NCI-H2081 (cell line): ENCODE measurements at regions not wholly inside any gene's neighbourhood (a gene's known extent, or its start where the extent isn't known, plus 50 kb on each side); places are given as distances from the start of the nearest gene placed in this dataset.
"Not testable (repeated sequence)": the region's sequence is repeated elsewhere in the genome, so short reads cannot be mapped to it uniquely, and the experiment has no call there.

Experiments
- DNase-seq, 2 experiments: peaks; one replicate each; lab custom pipeline; 2025; lab: John Stamatoyannopoulos, UW

DNA sequence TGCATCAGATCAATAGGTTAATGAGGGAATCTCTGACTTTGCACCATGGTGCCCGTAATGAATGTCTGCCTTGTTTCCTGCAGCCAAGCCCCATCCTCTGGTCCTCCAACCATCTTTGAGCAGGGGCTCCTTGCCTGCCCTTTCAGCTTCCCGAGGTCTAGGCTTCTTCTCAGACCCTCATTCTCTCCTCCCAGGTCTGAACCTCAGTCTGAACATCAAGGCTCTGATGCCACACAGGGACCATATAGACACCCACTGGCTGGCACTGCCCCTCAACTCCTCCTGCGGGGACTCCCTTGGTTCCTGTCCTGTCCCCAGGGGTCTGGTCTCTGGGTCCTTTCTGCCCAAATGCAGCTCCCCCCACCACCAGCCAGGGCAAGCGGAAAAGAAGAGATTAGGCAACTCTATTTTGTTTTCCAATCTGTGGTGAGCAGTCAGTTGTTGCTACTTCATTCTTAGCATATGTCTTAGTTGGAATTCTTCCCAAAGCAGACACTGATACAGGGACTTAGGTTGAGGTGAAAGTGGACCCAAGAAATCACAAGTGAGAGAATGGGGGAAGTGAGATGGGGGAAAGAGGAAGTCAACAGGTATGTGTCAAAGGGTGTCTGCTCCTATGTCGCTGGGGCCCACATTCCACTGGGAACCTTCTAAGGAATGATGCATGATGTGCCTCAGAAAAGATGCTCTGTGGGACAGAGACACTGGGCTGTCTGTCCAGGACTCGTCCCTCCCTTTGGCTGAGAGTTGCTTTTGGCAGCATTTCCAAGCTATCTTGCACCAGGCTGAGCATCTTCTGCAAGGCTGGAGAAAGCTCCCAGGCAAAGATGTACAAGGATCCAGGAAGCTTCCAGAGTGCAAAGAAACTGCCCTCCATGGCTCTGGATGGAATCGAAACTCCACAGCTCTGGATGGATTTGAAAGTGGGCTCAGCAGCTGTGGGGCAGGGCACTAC is 1096.5 kb upstream of the TMEM132C start:
- no peak for DNase-seq

DNA sequence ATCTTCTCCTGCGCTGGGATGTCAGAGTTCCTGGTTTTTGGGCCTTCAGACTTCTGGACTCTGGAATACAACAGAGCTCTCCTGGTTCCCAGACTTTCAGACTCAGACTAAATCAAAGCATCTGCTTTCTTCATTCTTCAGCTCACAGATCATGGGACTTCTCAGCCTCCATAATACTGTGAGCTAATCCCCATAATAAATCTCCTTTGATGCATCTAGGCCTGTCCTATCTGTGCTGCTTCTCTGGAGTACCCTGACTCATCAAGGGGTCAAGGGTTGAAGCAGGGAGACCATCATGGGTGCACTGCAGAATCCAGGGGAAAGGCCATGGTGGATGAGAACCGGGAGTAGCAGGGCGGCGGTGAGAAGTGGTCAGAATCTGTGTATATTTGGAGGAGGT is 1094.1 kb upstream of the TMEM132C start:
- no peak for DNase-seq

DNA sequence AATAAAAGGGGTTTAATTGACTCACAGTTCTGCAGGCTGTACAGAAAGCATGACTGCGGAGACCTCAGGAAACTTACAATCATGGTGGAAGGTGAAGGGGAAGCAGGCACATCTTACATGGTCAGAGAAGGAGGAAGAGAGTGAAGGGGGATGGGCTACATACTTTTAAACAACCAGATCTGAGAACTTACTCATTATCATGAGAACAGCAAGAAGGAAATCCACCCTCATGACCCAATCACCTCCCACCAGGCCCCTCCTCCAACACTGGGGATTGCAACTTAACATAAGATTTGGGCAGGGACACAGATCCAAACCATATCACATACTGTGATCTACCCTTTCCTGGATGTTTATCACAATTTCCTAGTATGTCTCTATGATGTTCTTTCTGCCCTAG is 1093.0 kb upstream of the TMEM132C start:
- not testable (repeated sequence) for DNase-seq

DNA sequence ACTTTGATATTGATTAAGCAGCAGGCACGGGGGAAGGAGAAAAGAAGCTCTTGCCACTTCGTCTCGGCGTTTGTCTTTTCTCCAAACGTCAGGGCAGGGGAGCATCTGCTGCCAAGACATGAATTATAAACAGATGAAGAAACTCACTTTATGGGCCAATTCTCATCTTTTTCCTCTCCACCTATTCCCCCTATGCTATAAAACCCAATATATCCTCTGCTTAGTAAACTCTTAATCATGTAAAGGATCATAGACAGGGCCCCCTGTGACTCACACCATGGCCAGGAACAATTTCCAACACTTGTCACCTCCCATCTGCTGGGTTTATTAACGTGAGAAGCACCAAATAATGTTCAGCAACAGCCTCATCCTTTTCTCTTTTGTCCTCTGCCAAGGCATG is 1092.1 kb upstream of the TMEM132C start:
- no peak for DNase-seq

DNA sequence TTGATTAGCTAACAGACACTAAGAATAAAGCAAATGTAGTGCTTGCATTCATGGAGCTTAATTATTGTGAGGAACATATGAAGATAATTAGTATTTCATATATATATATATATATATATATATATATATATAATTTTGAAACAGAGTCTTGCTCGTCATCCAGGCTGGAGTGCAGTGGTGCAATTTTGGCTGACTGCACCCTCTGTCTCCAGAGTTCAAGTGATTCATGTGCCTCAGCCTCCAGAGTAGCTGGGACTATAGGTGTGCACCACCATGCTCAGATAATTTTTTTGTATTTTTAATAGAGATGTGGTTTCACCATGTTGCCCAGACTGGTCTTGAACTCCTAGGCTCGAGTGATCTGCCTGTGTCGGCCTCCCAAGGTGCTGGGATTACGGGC is 1091.6 kb upstream of the TMEM132C start:
- DNase-seq = no peak

DNA sequence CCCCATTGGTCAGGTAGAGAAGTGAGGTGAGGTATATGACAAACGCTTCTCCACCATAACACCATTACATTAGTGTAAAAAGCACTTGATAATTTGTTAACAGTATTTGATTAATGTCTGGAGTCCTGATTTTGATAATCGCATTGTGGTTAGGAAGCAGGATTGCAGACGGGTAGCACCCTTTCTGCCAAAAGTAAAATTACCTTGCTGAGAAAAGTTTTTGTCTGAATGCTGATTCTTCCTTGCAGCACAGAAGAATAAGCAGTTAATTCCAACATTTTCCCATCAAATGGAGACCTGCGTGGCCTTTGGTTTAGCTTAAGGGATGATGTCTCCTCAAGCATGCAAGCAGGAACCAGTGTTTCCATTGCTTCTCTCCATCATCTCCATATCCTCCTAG is 1090.2 kb upstream of the TMEM132C start:
- no peak for DNase-seq

DNA sequence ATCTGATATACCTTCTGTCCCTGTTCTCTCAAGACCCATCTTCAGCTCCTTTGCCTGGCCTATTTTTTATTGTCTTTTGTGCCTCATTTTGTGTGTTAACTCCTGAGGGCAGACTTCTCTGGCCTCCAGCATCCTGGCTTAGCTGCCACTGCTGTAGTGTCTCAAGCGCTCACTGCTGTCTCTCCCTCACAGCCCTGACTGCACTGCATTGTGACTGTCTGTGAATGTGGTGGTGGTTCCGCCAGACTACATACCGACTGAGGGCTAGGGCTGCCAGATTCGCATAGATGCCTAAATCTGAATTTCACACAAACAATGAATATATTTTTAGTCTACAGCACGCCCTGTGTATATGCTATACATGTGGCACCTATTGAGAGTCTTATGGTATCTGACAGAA is 1088.9 kb upstream of the TMEM132C start:
- no peak for DNase-seq

DNA sequence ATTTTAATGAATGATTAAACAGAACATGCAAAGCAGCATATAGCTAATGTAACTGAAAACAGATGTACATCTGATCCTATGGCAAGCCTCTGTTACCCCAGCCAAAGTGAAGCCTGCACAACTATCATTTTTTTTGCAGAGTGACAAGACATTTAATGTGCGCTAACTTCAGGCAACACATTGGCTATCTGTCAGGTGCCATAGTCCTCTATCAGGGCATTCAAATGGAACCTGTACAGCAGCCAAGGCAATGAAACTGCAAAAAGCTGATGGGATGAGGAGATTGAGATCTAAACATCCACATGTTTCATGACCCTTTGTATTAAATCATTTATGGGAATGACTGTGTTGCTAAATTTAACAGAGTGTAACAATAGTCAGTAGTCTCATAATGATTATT is 1088.5 kb upstream of the TMEM132C start:
- DNase-seq = no peak

DNA sequence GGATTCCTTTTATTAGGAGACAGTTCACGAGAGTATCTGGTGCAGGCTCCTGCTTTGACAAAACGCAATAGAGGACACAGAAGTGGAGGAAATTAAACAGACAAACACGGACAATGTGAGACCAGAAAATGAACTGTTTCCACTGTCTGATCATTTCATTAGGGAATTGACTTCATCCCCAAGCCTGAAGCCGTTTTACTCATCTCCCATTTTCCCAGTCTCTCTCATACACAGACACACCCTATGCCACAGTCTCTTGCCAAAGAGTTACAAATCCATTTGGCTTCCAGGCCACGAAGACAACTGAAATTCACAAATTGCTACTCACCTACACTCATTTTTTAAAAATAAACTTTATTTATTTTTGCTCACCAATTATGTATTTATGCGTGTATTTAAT is 1087.8 kb upstream of the TMEM132C start:
- no peak for DNase-seq

DNA sequence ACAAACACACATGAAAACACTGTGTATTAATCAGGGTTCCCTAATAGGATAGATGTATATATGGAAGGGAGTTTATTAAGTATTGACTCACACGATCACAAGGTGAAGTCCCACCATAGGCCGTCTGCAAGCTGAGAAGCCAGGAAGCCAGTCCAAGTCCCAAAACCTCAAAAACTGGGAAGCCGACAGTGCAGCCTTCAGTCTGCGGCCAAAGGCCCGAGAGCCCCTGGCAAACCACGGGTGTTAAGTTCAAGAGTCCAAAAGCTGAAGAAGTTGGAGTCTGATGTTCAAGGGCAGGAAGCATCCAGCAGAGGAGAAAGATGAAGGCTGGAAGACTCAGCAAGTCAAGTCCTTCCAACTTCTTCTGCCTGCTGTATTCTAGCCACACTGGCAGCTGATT is 1085.0 kb upstream of the TMEM132C start:
- no peak for DNase-seq

DNA sequence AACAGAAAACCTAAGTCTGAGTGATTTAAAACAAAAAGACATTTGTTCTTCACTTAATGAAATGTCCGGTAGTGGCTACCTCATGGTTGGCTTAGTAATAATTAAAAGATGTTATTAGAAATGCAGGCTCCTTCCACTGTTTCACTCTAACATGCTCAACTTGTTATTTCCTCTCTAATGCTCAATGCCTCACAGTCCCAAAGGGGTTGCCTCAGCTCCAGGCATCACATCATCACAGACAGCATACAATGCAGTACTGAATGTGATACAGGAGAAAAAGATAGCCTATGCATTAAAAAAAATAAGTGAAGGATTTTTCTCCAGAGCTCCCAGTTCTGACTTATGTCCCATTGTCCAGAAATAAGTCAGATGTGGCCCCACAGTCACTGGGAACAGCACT is 1077.0 kb upstream of the TMEM132C start:
- DNase-seq = no peak

DNA sequence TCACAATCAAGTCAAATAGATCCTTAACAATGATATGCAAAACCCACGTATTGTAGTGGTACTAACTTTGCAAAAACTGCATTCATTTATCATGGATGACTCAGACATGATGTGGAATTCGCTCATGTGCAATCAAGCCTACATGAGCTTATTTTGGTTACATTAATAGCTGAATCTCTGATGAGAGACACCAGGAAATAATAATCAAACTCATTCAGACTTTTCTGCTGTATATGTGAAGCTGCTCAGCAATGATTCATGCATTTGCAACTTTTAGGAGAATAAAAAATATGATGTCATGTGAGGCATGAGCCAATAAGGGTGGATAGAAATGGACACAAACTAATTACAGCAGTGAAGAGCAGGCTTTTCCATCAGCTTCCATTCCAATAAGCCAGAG is 1075.8 kb upstream of the TMEM132C start:
- DNase-seq = no peak

DNA sequence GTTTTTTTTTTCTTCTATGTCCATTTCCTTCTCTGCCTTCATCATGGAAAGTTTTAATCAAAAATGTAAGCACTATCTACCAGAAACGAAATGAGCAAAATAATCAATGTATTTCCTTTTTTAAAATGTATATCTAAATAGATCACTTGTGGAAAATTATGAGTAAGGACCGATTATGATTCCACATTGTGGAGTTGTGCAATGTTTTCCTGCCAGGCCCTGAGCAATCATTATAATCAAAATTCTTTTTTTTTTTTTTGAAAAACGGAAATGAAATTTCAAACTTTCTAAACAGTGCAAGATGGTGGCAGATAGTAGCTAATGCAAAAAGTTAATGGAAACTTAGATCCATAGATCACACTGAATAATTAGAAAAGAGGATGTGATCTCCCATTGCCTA is 1074.6 kb upstream of the TMEM132C start:
- no peak for DNase-seq

DNA sequence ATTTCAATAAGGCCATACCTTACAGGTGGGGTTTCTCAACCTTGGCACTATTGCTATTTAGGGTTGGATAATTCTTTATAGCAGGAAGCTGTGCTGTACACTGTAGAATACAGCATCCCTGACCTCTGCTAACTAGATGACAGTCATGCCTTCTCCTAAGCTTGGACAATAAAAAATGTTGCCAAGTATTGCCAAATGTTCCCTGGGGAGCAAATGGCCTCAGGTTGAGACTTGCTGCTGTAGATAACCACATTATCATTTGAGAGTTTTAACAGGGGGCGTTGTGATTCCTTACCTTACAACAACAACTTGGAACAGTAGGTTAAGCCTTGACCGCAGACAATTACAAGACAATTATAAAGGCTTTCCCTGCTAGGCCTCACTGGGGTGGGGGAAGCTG is 1073.6 kb upstream of the TMEM132C start:
- no peak for DNase-seq

DNA sequence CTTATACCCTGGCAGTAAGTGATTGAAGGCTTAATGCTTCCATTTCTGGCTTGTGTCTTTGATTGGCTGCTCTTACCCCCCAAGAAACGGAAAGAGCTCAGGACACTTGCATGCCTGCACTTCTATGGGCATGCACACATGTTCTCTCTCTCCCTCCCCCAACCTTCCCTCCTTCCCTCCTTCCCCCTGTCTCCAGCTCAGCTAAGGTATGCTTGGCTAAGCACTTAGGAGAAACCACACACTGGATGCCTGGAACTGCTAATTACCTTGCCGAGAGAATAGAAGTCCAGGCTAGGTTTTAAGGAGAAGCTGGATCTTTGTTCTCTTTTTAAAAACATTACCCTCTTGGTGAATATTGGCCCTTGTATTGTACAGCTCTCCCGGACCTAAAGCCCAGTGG is 1072.8 kb upstream of the TMEM132C start:
- DNase-seq = no peak

DNA sequence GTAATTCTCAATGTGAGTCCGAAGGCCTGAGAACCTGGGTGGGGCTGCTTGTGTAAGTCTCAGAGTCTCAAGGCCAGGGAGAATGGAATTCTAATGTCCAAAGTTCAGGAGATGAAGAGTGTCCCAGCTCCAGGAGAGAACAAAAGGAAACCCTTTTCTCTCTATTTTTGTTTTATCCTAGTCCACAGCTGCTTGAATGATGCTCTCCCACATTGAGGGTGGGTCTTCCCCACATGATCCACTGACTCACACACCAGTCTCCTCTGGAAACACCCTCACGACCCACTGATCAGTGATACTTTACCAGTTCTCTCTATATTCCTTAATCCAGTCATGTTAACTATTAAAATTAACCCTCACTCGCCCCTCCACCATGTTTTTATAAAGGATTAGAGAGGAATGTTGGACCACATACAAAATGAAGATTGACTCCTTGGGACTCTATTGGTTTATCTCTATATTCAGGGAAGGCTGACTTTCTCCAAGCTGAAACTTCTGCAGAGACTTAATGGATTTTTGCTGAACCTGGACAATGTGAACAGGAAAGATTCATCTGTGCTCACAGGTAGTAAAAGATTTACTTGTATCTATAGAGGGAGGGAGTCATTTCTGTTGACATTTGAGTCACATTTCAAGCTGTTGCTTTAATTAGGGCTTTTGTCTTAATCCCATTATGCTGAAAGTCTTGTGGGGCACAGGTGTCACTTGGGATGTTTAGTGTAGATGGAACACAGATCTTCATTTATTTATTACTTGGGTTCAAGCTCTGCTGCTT is 1061.0 kb upstream of the TMEM132C start:
- no peak for DNase-seq

DNA sequence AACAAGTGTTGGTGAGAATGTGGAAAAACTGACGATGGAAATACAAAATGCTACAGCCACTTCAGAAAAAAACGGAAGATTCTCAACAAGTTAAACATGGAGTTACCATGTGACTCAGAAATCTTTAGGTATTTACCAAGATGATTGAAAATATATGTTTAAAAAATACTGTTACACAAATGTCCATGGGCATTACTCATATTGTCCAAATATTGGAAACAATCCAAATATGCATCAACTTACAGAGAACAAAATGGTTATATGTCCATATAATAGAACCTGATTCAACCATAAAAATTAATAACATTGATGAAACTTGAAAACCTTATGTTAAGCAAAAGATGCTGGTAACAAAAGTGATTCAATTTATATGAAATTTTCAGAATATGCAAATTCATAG is 1057.7 kb upstream of the TMEM132C start:
- DNase-seq = no peak

DNA sequence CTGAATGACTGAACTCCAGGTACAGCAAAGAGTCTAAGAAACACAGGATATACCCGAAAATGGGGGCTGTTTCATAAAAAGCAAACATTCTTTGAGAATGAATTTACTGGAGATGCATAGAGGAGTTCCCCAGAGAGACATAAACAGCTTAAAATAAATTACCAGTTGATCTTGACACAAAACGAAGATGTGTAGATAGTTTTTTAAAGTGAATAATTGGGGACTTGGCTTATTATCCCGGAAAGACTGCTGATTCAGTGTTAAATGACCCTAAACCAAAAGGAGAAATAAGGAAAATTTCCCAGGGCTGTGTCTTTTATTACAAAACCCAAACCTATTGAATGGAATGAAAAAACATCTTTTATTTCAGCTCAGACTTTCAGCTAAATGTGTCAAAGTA is 1052.8 kb upstream of the TMEM132C start:
- DNase-seq = no peak

DNA sequence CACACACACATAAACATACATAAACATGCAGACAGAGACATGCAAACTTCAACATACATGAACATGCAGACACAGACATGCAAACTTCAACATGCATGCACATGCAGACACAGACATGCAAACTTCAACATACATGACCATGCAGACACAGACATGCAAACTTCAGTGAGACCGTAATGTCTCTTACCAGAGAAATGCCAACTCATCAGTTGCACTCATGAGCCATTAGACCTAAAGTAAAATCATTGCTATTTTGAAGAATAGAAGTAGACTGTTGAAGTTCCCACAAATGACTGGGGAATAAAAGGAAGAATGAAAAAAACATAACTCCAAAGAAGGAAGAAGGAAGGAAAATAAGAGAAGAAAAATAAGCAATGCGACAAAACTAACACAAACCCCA is 1044.0 kb upstream of the TMEM132C start:
- no peak for DNase-seq

DNA sequence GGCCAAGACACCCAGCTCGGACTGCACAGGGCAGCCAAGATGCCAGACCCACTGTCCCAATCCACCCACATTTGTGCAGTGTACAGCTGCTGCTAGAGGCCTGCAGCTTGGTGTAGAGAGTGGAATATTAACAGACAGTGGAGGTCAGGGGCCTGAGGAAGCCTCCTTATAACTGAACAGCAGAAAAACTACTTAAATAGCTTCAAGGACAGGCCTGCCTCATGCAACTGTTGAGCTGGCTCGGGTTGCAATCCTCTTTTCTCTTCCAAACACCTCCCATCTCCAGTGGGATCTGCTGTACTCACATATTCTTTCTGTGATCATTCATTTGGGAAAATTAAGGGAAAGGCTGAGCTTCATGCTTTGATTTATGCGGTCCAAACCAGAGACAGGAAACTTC is 1043.2 kb upstream of the TMEM132C start:
- no peak for DNase-seq

DNA sequence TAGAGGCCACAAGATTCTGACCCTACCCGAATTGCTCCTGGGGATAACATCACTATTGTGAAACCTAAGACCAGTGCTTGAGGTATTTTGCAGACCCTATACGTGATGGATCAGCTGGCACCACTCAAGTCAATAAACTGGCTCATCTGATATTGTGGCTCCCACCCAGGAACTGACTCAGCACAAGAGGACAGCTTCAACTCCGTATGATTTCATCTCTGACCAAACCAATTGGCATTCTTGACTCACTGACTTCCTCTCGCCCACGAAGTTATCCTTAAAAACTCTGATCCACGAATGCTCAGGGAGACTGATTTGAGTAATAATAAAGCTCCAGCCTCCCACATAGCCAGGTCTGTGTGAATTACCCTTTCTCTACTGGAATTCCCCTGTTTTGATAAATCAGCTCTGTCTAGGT is 1036.1 kb upstream of the TMEM132C start:
- DNase-seq = no peak

DNA sequence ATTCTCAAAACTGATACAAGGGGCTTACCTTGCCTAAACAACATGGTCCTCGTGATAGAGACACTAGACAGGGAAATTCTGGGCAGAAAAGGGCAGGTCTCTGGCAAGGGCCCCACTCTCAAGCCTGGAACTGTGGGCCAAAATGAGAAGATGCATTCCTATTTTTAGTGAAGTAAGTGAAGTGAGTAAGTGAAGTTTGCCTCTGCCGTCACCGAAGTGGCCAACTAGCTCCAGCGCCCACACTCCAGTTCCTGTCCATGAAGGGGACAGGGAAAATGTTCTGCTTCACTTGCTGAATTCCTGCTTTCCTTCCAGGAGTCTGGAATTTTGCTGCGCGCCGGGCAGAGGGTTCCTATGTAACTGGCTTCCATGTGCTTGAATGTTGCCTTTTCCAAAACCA is 1035.6 kb upstream of the TMEM132C start:
- DNase-seq = no peak

DNA sequence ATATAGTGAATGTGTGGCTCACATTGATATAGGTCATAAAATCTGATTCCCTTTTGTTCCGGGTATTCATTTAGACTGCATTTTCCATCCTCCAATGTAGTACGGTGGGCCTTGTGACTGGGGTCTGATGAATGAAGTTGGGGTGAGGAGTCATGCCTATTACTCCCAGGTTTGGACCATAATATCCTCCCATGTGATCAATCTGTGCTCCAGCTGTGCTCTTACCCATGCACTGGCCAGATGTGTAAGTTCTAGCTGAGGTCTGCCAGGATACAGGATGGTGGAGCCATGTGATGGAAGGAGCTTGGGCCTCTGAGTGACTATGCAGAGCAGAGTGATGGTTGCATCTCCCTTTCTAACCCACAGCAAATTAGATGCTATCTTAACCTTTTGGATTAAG is 1034.0 kb upstream of the TMEM132C start:
- DNase-seq = no peak
